H9 (cell line): ENCODE measurements at regions not wholly inside any gene's neighbourhood (a gene's known extent, or its start where the extent isn't known, plus 50 kb on each side); places are given as distances from the start of the nearest gene placed in this dataset.
"Not testable (repeated sequence)": the region's sequence is repeated elsewhere in the genome, so short reads cannot be mapped to it uniquely, and the experiment has no call there.

Experiments
- DNase-seq: peaks from one replicate; pipeline ENCODE4 v3.0.0-alpha.2; 2017
- H2AFZ ChIP-seq: one replicate; pipeline ENCODE4 v1.6.1; 2013; ENCODE audit warnings: mild to moderate bottlenecking, low read length, control low read depth, moderate library complexity
- H2AK5ac ChIP-seq: 2 replicates; pipeline ENCODE4 v1.6.1; 2013; ENCODE audit warnings: low read length, control low read depth, mixed read lengths; ENCODE audit not compliant: insufficient read length
- H2BK120ac ChIP-seq: one replicate; pipeline ENCODE4 v1.6.1; 2013; ENCODE audit warnings: low read depth, mild to moderate bottlenecking, low read length, control low read depth, inconsistent platforms; ENCODE audit not compliant: poor library complexity, severe bottlenecking
- H2BK12ac ChIP-seq: 2 replicates; pipeline ENCODE4 v1.6.1; 2013; ENCODE audit warnings: low read length, control low read depth, mixed read lengths, low read depth; ENCODE audit not compliant: insufficient read length
- H2BK15ac ChIP-seq: 2 replicates; pipeline ENCODE4 v1.6.1; 2013; ENCODE audit warnings: low read depth, low read length, control low read depth
- H2BK20ac ChIP-seq: one replicate; pipeline ENCODE4 v1.6.1; 2013; ENCODE audit warnings: low read depth, mild to moderate bottlenecking, low read length, control low read depth, inconsistent platforms; ENCODE audit not compliant: poor library complexity, severe bottlenecking
- H2BK5ac ChIP-seq: 2 replicates; pipeline ENCODE4 v1.6.1; 2013; ENCODE audit warnings: low read length, control low read depth, mixed read lengths; ENCODE audit not compliant: insufficient read length
- H3K14ac ChIP-seq: 2 replicates; pipeline ENCODE4 v1.6.1; 2013; ENCODE audit warnings: low read length, control low read depth; ENCODE audit not compliant: insufficient read depth
- H3K18ac ChIP-seq: 2 replicates; pipeline ENCODE4 v1.6.1; 2013; ENCODE audit warnings: low read depth, mild to moderate bottlenecking, mixed read lengths, low read length, control low read depth; ENCODE audit not compliant: insufficient read length
- H3K23ac ChIP-seq: 2 replicates; pipeline ENCODE4 v1.6.1; 2013; ENCODE audit warnings: low read length, control low read depth, mixed read lengths, low read depth; ENCODE audit not compliant: insufficient read length
- H3K23me2 ChIP-seq: 2 replicates; pipeline ENCODE4 v1.6.1; 2013; ENCODE audit warnings: low read depth, mild to moderate bottlenecking, mixed read lengths, low read length, control low read depth; ENCODE audit not compliant: insufficient read length, poor library complexity, severe bottlenecking
- H3K27ac ChIP-seq: 2 replicates; pipeline ENCODE4 v1.5.1; 2013; ENCODE audit warnings: low read length, control low read depth, mixed read lengths, low read depth; ENCODE audit not compliant: insufficient read length
- H3K27me3 ChIP-seq: 2 replicates; pipeline ENCODE4 v1.6.1; 2013; ENCODE audit warnings: low read length, control low read depth, inconsistent platforms; ENCODE audit not compliant: insufficient read depth
- H3K4ac ChIP-seq: 2 replicates; pipeline ENCODE4 v1.6.1; 2013; ENCODE audit warnings: low read depth, mild to moderate bottlenecking, control low read depth, inconsistent platforms, low read length, moderate library complexity
- H3K4me1 ChIP-seq: 2 replicates; pipeline ENCODE4 v1.6.1; 2013; ENCODE audit warnings: low read length, control low read depth, inconsistent platforms; ENCODE audit not compliant: insufficient read depth
- H3K4me2 ChIP-seq: 2 replicates; pipeline ENCODE4 v1.6.1; 2013; ENCODE audit warnings: low read length, control low read depth, mixed read lengths; ENCODE audit not compliant: insufficient read length, insufficient read depth
- H3K56ac ChIP-seq: 2 replicates; pipeline ENCODE4 v1.6.1; 2013; ENCODE audit warnings: low read depth, mild to moderate bottlenecking, mixed read lengths, low read length, control low read depth; ENCODE audit not compliant: insufficient read length
- H3K79me1 ChIP-seq: 2 replicates; pipeline ENCODE4 v1.6.1; 2013; ENCODE audit warnings: low read depth, mild to moderate bottlenecking, moderate library complexity, low read length, control low read depth, inconsistent platforms; ENCODE audit not compliant: insufficient read depth, poor library complexity, severe bottlenecking
- H3K79me2 ChIP-seq: 2 replicates; pipeline ENCODE4 v1.6.1; 2013; ENCODE audit warnings: low read length, control low read depth, inconsistent platforms; ENCODE audit not compliant: insufficient read depth
- H3K9ac ChIP-seq: 2 replicates; pipeline ENCODE4 v1.6.1; 2013; ENCODE audit warnings: low read length, control low read depth, mixed read lengths; ENCODE audit not compliant: insufficient read length; ENCODE audit errors: extremely low read depth
- H3K9me3 ChIP-seq: one replicate; pipeline ENCODE4 v1.6.1; 2013; ENCODE audit warnings: low read depth, low read length, inconsistent platforms; ENCODE audit not compliant: control insufficient read depth
- H3T11ph ChIP-seq: one replicate; pipeline ENCODE4 v1.6.1; 2013; ENCODE audit warnings: mild to moderate bottlenecking, low read length, control low read depth, inconsistent platforms
- H4K20me1 ChIP-seq: one replicate; pipeline ENCODE4 v1.6.1; 2013; ENCODE audit not compliant: control insufficient read depth, insufficient read length, insufficient read depth
- H4K5ac ChIP-seq: 2 replicates; pipeline ENCODE4 v1.6.1; 2013; ENCODE audit warnings: low read depth, mild to moderate bottlenecking, mixed read lengths, low read length, control low read depth; ENCODE audit not compliant: insufficient read length
- H4K8ac ChIP-seq: replicated peaks from 2 replicates; pipeline ENCODE4 v1.6.1; 2013; ENCODE audit warnings: low read length, control low read depth, mixed read lengths, low read depth; ENCODE audit not compliant: insufficient read length
- H4K91ac ChIP-seq: 2 replicates; pipeline ENCODE4 v1.6.1; 2013; ENCODE audit warnings: low read depth, mild to moderate bottlenecking, moderate library complexity, mixed read lengths, low read length, control low read depth; ENCODE audit not compliant: insufficient read length
- H3K27ac Mint-ChIP-seq, 3 experiments: 2 replicates in 2 of 3; 3 replicates in 1 of 3; pipeline ENCODE4 v1.8.0; 2020 to 2021; ENCODE audit warnings: mixed read lengths in 3 of 3, mild to moderate bottlenecking in 1 of 3, moderate library complexity in 1 of 3
- H3K27me3 Mint-ChIP-seq: 2 replicates; pipeline ENCODE4 v1.8.0; 2021; ENCODE audit warnings: low read depth, mild to moderate bottlenecking, moderate library complexity, mixed read lengths
- H3K36me3 Mint-ChIP-seq, 3 experiments: 2 replicates in 2 of 3; 3 replicates in 1 of 3; pipeline ENCODE4 v1.8.0; 2020 to 2021; ENCODE audit warnings: low read depth in 3 of 3, mixed read lengths in 3 of 3; ENCODE audit not compliant: insufficient read depth in 1 of 3
- H3K4me1 Mint-ChIP-seq, 2 experiments: 2 replicates each; pipeline ENCODE4 v1.8.0; 2020; ENCODE audit warnings: mixed read lengths in 2 of 2
- H3K4me3 Mint-ChIP-seq, 2 experiments: 2 replicates in 1 of 2; 3 replicates in 1 of 2; pipeline ENCODE4 v1.8.0; 2020 to 2021; ENCODE audit warnings: mild to moderate bottlenecking in 2 of 2, mixed read lengths in 2 of 2, moderate library complexity in 1 of 2
- H3K9me3 Mint-ChIP-seq, 2 experiments: 2 replicates in 1 of 2; 3 replicates in 1 of 2; pipeline ENCODE4 v1.8.0; 2020; ENCODE audit warnings: mild to moderate bottlenecking in 2 of 2, mixed read lengths in 2 of 2, moderate library complexity in 1 of 2
- WGBS: extraction: QIAGEN DNeasy Blood & Tissue Kit; methylation state at CpG from one replicate; pipeline ENCODE4 v1.1.7; 2013; ENCODE audit warnings: missing lambda C conversion rate, low lambda C conversion rate, mixed read lengths; ENCODE audit not compliant: insufficient read length; ENCODE audit errors: extremely low coverage; 5-methylcytosine and 5-hydroxymethylcytosine counted together

GRCh38 chr1:145519302-145519701, 88.5 kb upstream of the GPR89A start:
- H2AK5ac ChIP-seq, H3T11ph ChIP-seq, H4K5ac ChIP-seq, H3K56ac ChIP-seq, H3K14ac ChIP-seq, H2BK12ac ChIP-seq, H3K4me2 ChIP-seq, H3K18ac ChIP-seq, H4K91ac ChIP-seq, H3K4me1 ChIP-seq, H3K27ac Mint-ChIP-seq, H3K79me2 ChIP-seq, H2BK20ac ChIP-seq, H2BK120ac ChIP-seq, H4K20me1 ChIP-seq, H3K4me3 Mint-ChIP-seq, H2AFZ ChIP-seq, H3K4me1 Mint-ChIP-seq, H2BK5ac ChIP-seq, H3K9me3 ChIP-seq, H2BK15ac ChIP-seq, H3K9ac ChIP-seq, H3K79me1 ChIP-seq, H3K9me3 Mint-ChIP-seq, H3K36me3 Mint-ChIP-seq, DNase-seq, H3K4ac ChIP-seq, H3K23me2 ChIP-seq, H3K27me3 ChIP-seq, H4K8ac ChIP-seq, H3K27ac ChIP-seq, H3K23ac ChIP-seq: not testable (repeated sequence)
- peaks cover 21% of the 10 kb centered on the region for H3K27me3 Mint-ChIP-seq
- no CpG with 5 or more reads among the region's 3 CpGs for WGBS
